HG02798 (cell line): ENCODE measurements at regions not wholly inside any gene's neighbourhood (a gene's known extent, or its start where the extent isn't known, plus 50 kb on each side); places are given as distances from the start of the nearest gene placed in this dataset.

Experiments used
- ATAC-seq: cut with Tn5 transposase; IDR thresholded peaks from one replicate; pipeline ENCODE4 v1.9.1; 2021; ENCODE audit warnings: mild to moderate bottlenecking; ENCODE audit not compliant: unreplicated experiment, poor library complexity

DNA sequence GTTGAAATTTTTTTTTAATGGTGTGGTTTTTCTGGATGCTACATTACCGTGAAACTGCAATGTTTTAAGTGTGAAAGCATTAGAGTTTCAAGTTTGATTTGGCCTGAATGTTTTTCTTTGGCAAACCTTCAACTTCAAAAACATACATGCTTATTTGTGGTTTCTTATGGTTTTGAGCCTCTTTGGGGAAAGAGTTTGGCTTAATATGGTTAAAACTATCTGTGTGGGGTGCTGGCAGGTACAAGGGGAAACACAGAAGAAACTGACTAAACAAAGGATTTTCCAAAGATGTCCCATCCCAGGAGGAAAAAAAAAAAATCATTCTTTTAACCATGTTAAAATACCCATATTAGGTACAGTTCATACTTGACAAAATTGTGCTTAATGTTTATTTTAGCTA lies 121.1 kb downstream of the HGF start:
- ATAC-seq, result no peak

DNA sequence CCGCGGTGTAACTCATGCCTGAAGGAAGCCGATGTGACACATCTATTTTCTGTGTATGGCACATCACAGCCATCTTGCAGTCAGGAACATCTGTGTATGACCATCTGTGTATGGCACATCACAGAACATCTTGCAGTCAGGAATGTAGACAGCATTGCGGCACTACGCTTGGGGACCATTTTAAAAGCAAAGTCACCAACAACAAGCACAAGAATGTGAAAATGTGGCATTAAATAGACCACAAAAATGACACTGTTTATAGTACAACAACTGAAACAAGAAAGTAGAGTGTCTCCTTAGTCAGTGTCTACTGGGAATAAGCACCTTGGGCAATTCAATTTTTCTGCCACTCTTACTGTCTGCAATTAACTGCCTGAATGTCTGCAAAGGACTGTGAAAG lies 124.4 kb downstream of the HGF start:
- no peak for ATAC-seq

DNA sequence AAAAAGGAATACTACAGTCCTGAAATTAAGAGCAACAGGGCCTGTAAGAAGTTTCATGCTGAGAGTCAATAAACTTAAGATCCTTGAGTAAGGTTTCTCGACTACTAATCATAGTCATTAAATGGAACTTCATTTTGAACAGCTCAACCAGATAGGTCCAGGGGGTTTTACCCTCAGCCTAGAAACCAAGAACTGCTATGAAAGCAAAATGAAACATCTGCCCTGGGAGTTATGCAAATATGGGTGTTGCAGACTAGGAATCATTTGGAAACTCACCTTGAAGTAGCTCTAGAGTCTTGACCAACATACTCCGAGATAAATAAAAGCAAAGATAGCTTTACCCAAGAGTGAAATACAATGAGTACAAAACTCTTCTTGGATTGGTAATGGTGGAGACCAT lies 128.0 kb downstream of the HGF start:
- ATAC-seq, result peak; percentile 49

DNA sequence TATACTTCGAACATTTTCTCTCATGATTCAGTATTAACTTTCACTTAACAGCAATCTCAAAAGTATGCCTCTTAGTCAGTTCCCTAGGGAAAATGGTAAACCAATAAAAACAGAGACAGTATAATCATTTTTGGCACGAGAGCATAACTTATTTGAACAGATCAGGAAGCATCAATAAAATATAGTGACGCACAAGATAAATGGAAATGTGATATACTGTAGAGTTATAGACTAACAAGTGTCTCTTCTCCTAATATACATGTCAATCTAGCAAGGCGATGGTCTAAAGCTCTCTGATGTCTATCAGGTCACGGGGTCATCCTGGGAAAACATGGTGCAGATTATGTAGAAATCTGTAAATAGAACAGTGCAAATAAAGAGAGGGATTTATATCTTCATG lies 131.6 kb downstream of the HGF start:
- ATAC-seq, result no peak

DNA sequence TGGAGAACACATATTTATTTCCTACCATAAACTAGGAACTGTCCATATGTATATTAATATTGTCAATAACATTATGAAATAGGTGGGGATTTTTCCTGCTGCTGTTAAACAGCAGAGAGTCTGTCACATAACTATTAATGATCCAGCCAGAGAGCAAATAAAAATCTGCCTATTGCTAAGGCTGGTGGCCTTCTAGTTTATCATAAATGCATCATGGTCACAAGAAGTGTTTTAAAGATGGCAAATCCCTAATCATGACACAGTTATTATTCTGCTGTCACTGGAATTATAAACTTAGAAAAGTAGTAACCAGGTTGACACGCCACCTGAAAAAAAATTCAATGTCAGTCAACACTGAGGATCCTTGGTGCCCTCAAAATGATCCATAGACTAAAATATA lies 132.3 kb downstream of the HGF start:
- ATAC-seq, result no peak

DNA sequence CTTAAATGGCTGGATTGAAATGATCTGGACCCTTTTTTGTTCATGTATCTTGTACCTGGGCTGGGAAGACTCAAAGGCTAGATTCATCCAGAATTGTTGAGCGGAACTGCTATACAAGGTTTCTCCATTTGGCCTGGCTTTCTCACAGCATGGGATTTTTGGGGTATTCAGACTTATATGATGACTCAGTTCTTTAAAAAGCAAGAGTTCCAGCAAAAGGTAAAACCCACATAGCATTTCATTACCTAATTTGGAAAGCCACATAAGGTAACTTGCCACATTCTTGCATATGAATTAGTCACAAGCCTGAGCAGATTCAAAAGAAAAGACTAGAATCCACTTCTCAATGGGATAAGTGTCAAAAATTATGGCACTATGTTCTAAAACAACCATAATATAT lies 137.4 kb downstream of the HGF start:
- no peak for ATAC-seq

DNA sequence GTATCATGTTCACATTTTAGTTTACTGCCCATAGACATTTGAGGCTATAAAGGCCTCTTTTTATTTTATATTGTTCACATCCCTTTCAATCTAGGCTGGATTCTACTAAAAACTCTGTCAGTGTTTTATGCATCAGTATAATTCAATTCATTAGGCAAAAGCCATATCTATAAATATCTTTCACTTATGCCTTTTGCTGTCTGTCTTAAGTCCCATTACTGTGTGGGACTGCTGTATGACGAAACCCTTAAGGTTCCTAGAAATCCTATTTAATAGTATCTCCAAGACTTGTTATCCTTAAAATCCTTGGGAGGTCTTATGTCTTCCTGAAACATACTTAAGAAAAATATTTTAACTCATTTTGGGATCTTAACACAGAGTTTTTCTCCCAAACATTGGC lies 139.2 kb downstream of the HGF start:
- no peak for ATAC-seq

DNA sequence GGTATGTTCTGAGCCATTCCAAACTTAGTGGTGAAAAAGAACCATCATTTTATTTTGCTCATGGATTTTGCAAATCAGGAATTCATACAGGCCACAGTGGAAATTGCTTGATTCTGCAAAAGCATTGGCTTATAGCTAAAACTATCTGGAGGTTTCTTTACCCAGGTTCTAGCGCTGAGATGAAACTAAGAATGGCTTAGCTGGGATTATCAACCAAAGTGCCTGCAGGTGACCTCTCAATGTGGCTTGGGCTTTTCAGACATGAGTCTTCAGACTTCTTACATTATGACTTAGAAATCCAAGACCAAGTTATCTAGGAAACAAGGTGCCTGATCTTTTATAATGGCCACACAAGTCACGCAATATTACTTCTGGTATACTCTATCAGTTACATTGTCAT lies 140.1 kb downstream of the HGF start:
- no peak for ATAC-seq

DNA sequence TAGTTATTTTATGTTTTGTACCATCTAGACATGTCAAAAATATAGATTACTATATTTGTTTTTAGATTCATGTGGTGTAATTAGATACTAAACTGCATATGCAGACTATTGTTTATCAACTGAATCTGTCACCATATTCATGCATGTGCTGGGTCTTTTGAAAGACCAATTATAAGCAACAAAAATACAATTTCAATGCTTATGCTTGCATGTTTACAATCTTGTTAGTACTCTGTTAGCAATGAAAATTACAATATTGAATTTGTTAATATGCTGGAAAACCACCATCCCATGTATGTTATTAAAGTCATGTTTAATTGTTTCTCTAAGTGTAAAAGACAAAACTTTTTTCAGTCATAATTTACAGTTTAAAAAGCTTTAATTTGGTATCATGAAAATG lies 140.9 kb downstream of the HGF start:
- no peak for ATAC-seq

DNA sequence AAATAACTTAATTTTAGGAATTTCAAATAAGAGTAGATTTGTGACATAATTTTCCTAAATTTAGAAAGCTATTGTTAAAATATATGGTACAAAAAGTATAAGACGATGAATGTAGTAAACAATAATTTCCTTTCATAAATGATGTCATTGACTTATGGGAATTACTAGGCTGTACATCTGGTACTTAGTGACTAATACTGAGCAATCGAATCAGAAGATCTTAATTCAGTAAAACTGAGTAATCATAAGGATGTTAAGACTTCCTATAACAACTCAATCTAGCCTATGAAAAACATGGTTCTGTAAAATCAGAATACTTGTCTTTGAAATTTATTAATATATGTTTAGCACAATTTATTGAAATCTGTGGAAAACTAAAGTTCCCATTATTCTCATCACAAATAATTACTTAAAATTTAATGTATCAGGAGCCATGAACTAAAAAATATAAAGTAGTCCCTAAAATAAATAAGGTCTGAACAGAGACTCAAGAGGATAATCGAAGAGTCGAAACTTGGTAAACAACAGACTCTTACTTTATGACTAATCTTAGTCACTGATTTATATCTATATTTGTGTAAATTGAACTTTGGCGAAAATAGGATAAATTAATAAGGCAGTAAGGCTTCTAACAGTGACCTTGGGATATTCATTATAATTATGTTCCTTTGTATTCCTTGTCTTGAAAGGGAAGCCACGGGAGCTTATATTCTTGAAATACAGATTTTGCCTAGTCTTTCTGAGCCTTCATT lies 142.1 kb downstream of the HGF start:
- no peak for ATAC-seq

DNA sequence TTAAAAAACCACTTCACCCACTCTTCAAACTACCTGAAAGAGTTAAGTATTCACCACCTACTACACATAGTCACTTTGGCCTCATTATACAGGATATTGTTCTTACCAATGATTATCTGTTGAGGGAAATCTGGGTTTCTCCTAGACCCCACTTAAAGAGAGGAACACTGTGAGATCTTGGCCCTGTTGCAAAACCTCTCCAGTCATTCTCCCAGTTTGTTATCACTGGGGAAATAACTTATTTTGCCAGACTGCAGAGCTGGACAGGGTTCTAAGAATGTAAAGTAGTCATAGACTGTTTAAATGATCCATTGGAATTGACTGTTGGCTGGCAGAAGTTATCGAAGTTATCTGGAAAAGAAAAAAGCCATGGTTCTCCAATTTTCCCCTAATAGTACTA lies 143.8 kb downstream of the HGF start:
- no peak for ATAC-seq

DNA sequence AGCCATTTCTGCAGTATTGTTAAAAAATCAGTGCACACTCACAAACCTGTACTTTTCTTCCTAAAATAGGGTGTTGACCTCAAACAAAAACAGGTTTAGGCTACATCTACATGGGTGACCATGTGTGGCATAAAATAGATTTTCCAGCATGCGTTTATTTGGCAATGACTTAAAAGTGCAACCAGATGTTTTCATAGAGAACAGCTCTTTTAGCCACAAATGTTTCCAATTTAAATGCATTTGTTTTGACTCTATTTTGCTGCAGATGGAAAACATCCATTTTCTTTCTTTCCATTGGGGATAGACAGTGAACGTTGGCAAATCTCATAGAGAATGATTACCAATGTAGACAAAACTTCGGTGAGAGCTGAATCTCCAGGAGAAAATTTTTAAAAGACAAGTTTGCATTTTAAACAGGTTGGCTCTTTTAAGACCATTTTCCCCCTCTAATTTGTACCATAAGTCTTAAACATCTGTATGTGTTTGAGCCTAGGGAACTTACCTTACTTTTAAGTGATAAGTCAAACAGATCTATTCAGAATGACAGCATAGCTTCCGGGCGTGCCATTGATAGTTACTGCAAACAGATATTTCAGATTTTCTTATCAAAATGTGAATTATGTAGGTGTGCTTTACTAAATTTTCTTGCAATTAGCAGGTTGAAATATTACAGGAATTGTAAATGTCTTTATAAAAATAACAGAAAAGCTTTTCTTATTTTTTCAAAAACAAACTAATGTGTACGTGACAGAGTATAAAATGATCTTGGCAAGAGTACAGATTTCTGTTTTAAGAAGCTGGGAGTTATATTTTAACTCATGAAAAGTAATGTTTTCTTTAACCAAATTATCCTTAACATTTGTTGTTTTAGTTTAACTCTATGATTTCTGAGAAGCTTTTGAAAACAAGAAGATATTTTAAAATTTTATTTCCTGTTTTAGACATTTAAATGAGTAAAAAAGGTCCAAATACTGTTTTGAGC lies 144.9 kb downstream of the HGF start:
- no peak for ATAC-seq

DNA sequence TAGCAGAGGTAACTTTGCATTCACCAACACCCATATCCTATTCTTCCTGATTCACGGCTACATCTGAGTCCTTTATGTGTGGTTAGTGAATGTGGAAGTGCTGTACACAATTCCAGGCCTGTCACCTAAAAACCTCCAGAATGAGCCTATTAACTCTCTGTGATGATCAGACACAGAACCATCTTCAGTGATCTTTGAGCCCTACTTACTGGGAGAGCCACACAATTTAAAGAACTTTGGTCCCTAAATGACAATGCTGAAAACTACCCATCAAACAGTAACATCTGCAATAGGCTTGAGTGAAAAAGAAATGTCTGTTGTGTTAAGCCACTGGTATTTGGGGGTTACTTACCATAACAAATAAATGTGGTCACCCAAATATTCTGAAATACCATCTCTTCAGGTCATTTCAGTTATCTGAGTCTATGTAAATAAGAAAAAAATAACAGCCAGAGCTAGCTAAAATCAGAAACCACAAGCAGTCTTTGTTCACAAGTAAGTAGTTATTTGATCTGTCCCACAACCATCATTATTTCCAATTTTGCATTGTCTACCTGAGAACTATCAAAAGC lies 145.7 kb downstream of the HGF start:
- ATAC-seq, result no peak

DNA sequence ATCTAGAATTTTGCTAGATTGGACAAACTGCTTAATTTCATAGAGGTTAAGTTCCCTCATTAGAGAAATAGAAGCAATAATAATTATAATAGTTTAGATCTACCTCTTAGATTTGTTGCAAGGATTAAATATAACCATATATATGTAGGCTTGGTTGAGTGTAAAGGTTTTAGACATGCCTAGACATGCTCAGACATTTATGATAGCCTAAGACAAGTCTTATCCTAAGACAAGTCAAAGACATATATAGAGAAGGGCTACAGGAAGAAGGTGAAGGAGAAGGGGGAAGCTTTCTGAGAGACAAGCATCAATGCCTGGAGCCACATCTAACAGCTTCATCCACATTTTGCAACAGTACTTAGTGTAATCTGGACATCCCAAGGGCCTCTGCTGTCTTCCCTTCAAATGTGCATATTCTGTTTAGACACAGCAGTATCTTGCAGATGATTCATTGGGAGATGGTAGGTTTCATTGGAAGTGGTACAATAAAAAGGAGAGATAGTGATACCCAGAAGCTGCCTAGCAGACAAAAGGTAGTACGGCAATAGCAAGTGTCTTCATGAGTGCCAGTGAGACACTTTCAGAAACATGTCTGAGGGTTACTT lies 146.5 kb downstream of the HGF start:
- ATAC-seq, result no peak

DNA sequence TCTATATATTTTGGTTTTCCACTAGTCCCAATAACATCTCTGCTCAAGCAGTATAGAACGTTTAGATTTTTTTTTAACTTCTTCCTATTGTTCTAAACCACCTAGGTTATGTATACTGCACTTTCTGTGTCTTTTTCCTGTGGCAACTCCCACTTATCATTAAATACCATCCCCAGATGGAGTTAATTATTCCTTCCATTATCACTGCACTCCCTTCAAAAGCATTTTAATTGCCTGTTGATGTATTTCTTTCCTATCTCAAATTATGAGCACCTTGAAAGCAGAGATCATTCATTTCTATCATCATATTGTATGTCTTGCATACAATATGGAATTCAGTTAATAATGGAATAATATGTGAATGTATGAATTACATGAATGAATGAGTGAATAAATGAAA lies 148.0 kb downstream of the HGF start:
- no peak for ATAC-seq

DNA sequence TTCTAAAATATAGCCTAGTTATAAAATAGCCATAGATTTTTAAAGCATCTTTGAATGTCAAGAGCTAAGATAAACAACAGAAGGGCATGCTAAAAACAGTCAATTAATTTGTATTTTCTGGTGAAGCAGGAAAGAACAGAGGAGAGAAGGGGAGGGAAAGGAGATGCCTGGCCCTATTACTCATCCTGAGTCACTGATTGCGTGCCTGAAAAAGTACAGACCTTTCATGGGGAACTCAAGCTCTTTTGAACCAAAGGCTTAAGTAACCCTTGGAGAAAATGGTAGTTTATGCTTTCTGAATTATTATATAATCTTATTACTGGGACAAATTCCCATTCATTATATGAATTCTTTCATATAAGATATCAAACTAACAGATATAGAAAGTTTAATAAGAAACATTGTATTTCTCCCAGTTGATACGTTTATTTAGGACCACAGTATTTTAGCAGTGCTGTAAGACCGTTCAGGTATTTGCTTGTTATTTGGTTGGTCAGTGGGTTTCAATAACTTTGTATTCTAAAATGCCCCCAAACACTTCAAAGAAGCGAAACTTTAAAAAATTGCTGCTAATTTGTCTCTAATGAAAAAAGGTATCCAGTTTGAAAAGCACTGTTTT lies 151.3 kb downstream of the HGF start:
- no peak for ATAC-seq

DNA sequence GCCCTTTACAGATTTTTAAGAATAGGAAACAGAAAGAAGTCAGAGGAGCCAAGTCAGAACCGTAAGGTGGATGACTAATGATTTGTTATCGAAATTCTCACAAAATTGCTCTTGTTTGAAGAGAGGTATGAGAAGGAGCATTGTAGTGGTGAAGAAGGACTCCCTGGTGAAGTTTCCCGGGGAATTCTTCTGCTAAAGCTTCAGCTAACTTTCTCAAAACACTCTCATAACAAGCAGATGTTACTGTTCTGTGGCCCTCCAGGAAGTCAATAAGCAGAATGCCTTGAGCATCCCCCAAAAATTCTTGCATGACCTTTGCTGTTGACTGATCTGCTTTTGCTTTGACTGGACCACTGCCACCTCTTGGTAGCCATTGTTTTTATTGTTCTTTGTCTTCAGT lies 152.9 kb downstream of the HGF start:
- ATAC-seq, result peak; percentile 61

DNA sequence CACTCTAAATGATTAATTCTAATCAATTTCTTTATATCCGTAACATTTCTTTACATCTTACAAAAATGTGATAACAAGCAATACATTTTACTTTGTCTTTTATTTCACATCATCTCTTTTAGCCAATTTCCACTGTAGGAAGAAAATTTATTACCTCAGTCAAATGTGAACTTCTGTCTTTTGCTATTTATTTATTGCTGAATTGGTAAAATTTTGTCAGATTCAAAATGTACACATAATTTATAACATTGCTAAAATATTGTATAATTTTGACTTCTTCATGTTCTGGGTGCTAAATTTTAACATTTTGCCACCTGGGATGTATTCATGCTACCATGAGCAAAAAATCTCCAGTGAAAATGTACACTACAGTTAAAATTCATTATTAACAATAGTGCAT lies 158.0 kb downstream of the HGF start:
- no peak for ATAC-seq

DNA sequence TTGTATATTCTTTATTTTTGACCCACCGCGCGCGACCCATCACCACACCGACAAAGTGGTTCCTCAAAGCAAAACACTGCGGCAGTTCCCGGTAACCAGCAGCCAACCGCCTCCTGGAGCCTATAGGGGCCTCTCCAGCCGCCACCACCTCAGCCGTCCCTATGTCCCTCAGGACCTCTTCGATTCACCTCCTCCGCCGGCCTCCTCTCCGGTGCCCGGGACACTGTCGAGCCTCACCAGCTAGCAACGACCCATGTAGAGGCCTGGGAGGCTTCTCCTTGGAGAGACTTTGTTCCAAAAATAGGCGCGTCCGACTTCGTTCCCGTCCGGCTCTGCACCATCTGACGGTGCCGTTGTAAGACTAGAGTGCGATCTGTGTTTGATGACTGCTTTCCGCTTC lies 158.8 kb downstream of the HGF start:
- no peak for ATAC-seq

DNA sequence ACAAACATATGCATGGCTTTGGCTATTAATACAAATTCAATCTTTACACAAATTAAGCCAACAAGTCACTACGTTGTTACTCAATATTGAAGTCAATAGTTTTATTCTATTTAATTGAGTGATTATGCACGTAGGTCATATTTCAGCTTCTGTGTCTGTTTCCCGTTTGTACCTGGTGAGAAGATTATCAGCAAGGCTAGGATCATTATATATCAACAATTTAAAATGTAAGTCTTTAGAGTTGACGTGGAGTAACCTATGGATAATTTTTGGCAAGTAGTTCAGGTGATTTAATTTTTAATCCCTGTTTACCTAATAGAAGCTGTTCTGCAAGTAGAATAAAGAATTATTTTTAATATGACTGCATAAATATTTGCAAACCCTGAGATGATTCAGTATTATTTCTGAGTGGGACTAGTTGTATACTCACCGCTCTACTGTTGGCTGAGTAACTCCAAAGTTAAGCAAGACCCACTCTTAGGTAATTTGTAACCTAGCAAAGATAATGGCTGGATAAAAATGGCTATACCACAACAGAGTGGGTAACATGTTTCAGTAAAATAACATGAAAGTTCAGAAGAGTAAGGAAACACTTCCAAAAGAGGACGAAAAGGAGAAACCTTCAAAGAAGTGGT lies 161.0 kb downstream of the HGF start:
- no peak for ATAC-seq
